Calu3 (cell line): ENCODE measurements at regions not wholly inside any gene's neighbourhood (a gene's known extent, or its start where the extent isn't known, plus 50 kb on each side); places are given as distances from the start of the nearest gene placed in this dataset.
"Not testable (repeated sequence)": the region's sequence is repeated elsewhere in the genome, so short reads cannot be mapped to it uniquely, and the experiment has no call there.

Experiments used
- BruUV-seq: library from RNA; stranded (reverse); fragments of 400-500 nt; replicated peaks from 2 replicates; lab custom pipeline; 2021; lab: Mats Ljungman, UMichigan
- CTCF ChIA-PET: fragments of 300-600 bp; sonication (Branson Sonifier 250); formaldehyde crosslinking; loops from one replicate; lab custom pipeline; 2022; ENCODE audit warnings: antibody characterized with exemption; lab: Charles Lee
- DNase-seq: peaks from one replicate; pipeline ENCODE4 v3.0.0; 2022
- H3K27ac Mint-ChIP-seq: one replicate; pipeline ENCODE4 v1.8.0; 2022; ENCODE audit warnings: mixed read lengths; ENCODE audit not compliant: unreplicated experiment
- H3K27me3 Mint-ChIP-seq: one replicate; pipeline ENCODE4 v1.8.0; 2022; ENCODE audit warnings: mixed read lengths; ENCODE audit not compliant: unreplicated experiment
- H3K36me3 Mint-ChIP-seq: one replicate; pipeline ENCODE4 v1.8.0; 2022; ENCODE audit warnings: mild to moderate bottlenecking, moderate library complexity, mixed read lengths; ENCODE audit not compliant: insufficient read depth, unreplicated experiment
- H3K4me1 Mint-ChIP-seq: one replicate; pipeline ENCODE4 v1.8.0; 2022; ENCODE audit warnings: mild to moderate bottlenecking, low read depth, mixed read lengths; ENCODE audit not compliant: unreplicated experiment
- H3K4me3 Mint-ChIP-seq: one replicate; pipeline ENCODE4 v1.8.0; 2022; ENCODE audit warnings: mild to moderate bottlenecking, low read depth, moderate library complexity, mixed read lengths; ENCODE audit not compliant: unreplicated experiment
- H3K9me3 Mint-ChIP-seq: one replicate; pipeline ENCODE4 v1.8.0; 2022; ENCODE audit warnings: low read depth, mixed read lengths; ENCODE audit not compliant: unreplicated experiment
- intact Hi-C: fragments of 100-400 bp; cut with micrococcal nuclease; formaldehyde crosslinking; loops from one replicate; pipeline ENCODE4 v1.10.0; 2022; ENCODE audit not compliant: unreplicated experiment
- TF ChIP-seq, protein P1 (sequence below): fragments of 200-600 bp; IDR thresholded peaks from one replicate; pipeline ENCODE4 v1.8.0; 2022; ENCODE audit warnings: antibody characterized with exemption; ENCODE audit not compliant: unreplicated experiment

- H3K9me3 Mint-ChIP-seq, DNase-seq, intact Hi-C loops, CTCF ChIA-PET, H3K27ac Mint-ChIP-seq, BruUV-seq, H3K4me3 Mint-ChIP-seq, H3K4me1 Mint-ChIP-seq, H3K36me3 Mint-ChIP-seq: not testable (repeated sequence)
- TF ChIP-seq, protein P1, sequence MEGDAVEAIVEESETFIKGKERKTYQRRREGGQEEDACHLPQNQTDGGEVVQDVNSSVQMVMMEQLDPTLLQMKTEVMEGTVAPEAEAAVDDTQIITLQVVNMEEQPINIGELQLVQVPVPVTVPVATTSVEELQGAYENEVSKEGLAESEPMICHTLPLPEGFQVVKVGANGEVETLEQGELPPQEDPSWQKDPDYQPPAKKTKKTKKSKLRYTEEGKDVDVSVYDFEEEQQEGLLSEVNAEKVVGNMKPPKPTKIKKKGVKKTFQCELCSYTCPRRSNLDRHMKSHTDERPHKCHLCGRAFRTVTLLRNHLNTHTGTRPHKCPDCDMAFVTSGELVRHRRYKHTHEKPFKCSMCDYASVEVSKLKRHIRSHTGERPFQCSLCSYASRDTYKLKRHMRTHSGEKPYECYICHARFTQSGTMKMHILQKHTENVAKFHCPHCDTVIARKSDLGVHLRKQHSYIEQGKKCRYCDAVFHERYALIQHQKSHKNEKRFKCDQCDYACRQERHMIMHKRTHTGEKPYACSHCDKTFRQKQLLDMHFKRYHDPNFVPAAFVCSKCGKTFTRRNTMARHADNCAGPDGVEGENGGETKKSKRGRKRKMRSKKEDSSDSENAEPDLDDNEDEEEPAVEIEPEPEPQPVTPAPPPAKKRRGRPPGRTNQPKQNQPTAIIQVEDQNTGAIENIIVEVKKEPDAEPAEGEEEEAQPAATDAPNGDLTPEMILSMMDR = peak; percentile 53
- H3K27me3 Mint-ChIP-seq = peaks cover 18% of the 10 kb centered on the region
Observed at GRCh38 chr2:91895091-91895490, 2976.1 kb upstream of the TEKT4 start.

DNA sequence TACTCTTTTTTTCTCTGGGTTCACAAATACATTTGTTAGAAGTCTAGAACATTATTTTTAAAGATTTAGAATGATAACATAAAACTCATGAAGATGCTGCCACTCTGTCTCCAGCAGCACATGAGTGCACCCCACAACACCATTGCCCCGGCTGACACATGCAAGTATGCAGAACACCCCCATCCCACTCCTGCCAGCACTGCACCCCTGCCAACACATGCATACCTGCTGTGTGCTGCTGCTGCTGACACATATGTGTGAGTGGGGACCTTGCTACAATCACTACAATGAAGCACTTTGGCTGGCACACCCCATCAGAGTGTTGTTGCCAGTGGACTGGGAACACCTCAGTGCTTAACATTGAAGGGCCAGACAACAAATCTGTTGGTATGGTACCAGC lies 2953.6 kb upstream of the TEKT4 start:
- intact Hi-C loops, H3K9me3 Mint-ChIP-seq, BruUV-seq, H3K4me3 Mint-ChIP-seq, H3K36me3 Mint-ChIP-seq, H3K4me1 Mint-ChIP-seq, CTCF ChIA-PET, H3K27ac Mint-ChIP-seq, H3K27me3 Mint-ChIP-seq, DNase-seq: not testable (repeated sequence)
